ENCODE measurements at regions not wholly inside any gene's neighbourhood (a gene's known extent, or its start where the extent isn't known, plus 50 kb on each side); places are given as distances from the start of the nearest gene placed in this dataset.

- no peak for DNase-seq (ENCODE audit: insufficient read length, low spot score)
- TF ChIP-seq, protein P1, sequence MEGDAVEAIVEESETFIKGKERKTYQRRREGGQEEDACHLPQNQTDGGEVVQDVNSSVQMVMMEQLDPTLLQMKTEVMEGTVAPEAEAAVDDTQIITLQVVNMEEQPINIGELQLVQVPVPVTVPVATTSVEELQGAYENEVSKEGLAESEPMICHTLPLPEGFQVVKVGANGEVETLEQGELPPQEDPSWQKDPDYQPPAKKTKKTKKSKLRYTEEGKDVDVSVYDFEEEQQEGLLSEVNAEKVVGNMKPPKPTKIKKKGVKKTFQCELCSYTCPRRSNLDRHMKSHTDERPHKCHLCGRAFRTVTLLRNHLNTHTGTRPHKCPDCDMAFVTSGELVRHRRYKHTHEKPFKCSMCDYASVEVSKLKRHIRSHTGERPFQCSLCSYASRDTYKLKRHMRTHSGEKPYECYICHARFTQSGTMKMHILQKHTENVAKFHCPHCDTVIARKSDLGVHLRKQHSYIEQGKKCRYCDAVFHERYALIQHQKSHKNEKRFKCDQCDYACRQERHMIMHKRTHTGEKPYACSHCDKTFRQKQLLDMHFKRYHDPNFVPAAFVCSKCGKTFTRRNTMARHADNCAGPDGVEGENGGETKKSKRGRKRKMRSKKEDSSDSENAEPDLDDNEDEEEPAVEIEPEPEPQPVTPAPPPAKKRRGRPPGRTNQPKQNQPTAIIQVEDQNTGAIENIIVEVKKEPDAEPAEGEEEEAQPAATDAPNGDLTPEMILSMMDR (IDR thresholded peaks at IDR 0.05; ENCODE audit: insufficient read depth, missing control alignments), result no peak
- FAIRE-seq, result no peak
Measured at GRCh38 chr10:80971461-80971860, 433.8 kb downstream of the SH2D4B start.

GRCh38 chr10:80976658-80977057, 439.0 kb downstream of the SH2D4B start:
- DNase-seq (ENCODE audit: insufficient read length, low spot score) (no peak), FAIRE-seq (no peak)
- TF ChIP-seq, protein P1 (IDR thresholded peaks at IDR 0.05; ENCODE audit: insufficient read depth, missing control alignments), result no peak

DNA sequence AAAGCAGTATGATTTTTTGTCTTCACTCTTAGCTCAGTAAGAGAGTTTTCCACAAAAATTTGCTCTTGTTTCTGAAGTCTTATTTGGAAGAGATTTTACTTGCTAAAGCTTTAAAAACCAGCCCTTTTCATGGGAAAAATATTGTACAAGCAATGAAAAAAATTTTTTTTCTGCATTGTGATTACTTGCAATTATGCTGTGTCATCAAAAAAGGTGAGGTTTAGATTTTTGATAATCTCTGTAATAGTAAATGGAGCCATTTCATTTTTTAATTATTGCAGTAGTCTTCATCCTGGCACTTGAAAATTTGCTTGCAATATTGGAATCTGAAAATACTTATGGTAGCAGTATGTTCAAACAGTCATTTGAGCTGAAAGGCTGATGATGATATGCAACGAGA, 447.4 kb downstream of the SH2D4B start:
- no peak for FAIRE-seq
- no peak for DNase-seq (ENCODE audit: insufficient read length, low spot score)
- TF ChIP-seq, protein P1 (IDR thresholded peaks at IDR 0.05; ENCODE audit: insufficient read depth, missing control alignments), result no peak

GRCh38 chr10:80986596-80986995, 448.9 kb downstream of the SH2D4B start:
- no peak for DNase-seq (ENCODE audit: insufficient read length, low spot score)
- TF ChIP-seq, protein P1 (IDR thresholded peaks at IDR 0.05; ENCODE audit: insufficient read depth, missing control alignments), result no peak
- FAIRE-seq, result no peak

- TF ChIP-seq, protein P1 (IDR thresholded peaks at IDR 0.05; ENCODE audit: insufficient read depth, missing control alignments), result no peak
- FAIRE-seq, result no peak
- no peak for DNase-seq (ENCODE audit: insufficient read length, low spot score)
Measured at GRCh38 chr10:80988755-80989154, 451.1 kb downstream of the SH2D4B start.

GRCh38 chr10:80996615-80997193, 459.0 kb downstream of the SH2D4B start:
- FAIRE-seq, result no peak
- TF ChIP-seq, protein P1 (IDR thresholded peaks at IDR 0.05; ENCODE audit: insufficient read depth, missing control alignments), result no peak
- no peak for DNase-seq (ENCODE audit: insufficient read length, low spot score)

DNA sequence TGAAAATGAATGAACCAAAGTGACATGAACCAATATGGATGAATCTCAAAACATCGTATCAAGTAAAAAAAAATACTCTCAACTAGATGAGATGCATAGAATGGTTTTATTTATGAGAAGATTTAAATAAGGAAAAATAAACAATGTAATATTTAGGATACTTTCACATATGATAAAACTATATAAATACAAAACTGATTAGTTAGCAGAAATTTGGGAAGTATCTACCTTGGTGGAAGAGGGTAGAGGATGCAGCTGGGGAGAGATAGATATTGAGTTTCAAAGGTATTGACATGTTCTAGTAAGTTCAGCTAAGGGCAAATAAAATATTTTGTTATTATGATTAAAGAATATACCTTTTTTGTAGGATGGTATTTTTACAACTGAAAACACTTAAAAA, 463.1 kb downstream of the SH2D4B start:
- FAIRE-seq, result no peak
- TF ChIP-seq, protein P1 (IDR thresholded peaks at IDR 0.05; ENCODE audit: insufficient read depth, missing control alignments), result no peak
- DNase-seq (ENCODE audit: insufficient read length, low spot score), result no peak

Data from D721Med (cell line).